Kidney (tissue), 13 donors: ENCODE measurements at regions not wholly inside any gene's neighbourhood (a gene's known extent, or its start where the extent isn't known, plus 50 kb on each side); places are given as distances from the start of the nearest gene placed in this dataset.
A peak's percentile ranks its signal among the peaks of the same experiment; 100 is the strongest.

Experiments
- DNase-seq, 5 donors: peaks; one replicate each; pipeline ENCODE4 v3.0.0-alpha.2; 2013 to 2020
- FAIRE-seq: peaks from 2 replicates; lab custom pipeline; 2012; peaks lifted over from hg19 to GRCh38; lab: Jason Lieb, UNC
- H3K27ac ChIP-seq, 2 donors: one replicate each; pipeline ENCODE4 v1.7.0; 2013; ENCODE audit warnings: low read depth in 2 of 2, low read length in 2 of 2, inconsistent platforms in 1 of 2
- H3K27me3 ChIP-seq: one replicate; pipeline ENCODE4 v1.7.1; 2013; ENCODE audit warnings: low read length, inconsistent platforms; ENCODE audit not compliant: control insufficient read depth, insufficient read depth
- H3K36me3 ChIP-seq, 3 donors: one replicate each; pipeline versions ENCODE4 v1.7.0 to v1.7.1; 2013; ENCODE audit warnings: low read length in 3 of 3, control low read depth in 1 of 3, inconsistent platforms in 1 of 3; ENCODE audit not compliant: insufficient read depth in 3 of 3, control insufficient read depth in 2 of 3
- H3K4me1 ChIP-seq, 3 donors: one replicate each; pipeline versions ENCODE4 v1.7.0 to v1.7.1; 2013; ENCODE audit warnings: low read length in 3 of 3, inconsistent platforms in 1 of 3, low read depth in 1 of 3; ENCODE audit not compliant: control insufficient read depth in 2 of 3, insufficient read depth in 2 of 3
- H3K4me3 ChIP-seq, 3 donors: one replicate each; pipeline versions ENCODE4 v1.7.0 to v1.8.1; 2013; ENCODE audit warnings: low read length in 3 of 3, control low read depth in 1 of 3, inconsistent platforms in 1 of 3
- H3K9ac ChIP-seq, 3 donors: one replicate each; pipeline versions ENCODE4 v1.7.0 to v1.7.1; 2013; ENCODE audit warnings: low read length in 3 of 3, control low read depth in 1 of 3, inconsistent platforms in 1 of 3
- H3K9me3 ChIP-seq, 3 donors: one replicate each; pipeline versions ENCODE4 v1.7.0 to v1.7.1; 2013; ENCODE audit warnings: low read length in 3 of 3, control low read depth in 1 of 3, inconsistent platforms in 1 of 3; ENCODE audit not compliant: control insufficient read depth in 2 of 3, insufficient read depth in 1 of 3
- intact Hi-C: fragments of 100-400 bp; cut with DNase I; formaldehyde crosslinking; loops from one replicate; pipeline ENCODE4 v1.11.1; 2022
- TF ChIP-seq, protein P1 (sequence below): IDR thresholded peaks from 3 replicates; pipeline ENCODE4 v1.5.1; 2012; ENCODE audit warnings: mild to moderate bottlenecking, moderate library complexity, borderline replicate concordance; ENCODE audit not compliant: insufficient read depth; ENCODE audit errors: extremely low read depth
- donor health status: control.
- donor health status: control.
- donor health status: control.
- donor health status: control.
- donor health status: control.
- donor health status: DM: yes; HTN: yes; CAD: no.
- donor health status: Normal renal cell carcinoma (clear cell type).

DNA sequence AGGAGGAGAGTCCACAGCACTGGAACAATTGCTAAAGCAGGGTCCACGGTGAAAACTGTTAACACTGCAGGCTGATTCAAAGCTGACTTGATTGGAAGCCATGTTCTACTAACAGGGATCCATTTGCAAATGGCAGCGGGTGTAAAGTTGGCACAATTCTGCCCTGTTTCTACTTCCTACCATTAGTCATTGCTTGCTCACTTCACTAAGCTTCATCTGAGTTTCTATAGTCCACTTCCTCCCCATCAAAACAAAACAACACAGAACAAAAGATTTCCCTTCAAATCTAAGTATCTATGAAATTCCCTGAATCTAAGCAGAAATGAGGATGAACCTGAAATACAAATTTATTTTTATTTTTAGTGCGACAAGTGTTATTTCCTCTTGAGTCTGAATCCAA is 187.4 kb upstream of the SOX11 start:
- Histone ChIP-seq H3K4me3 (no peak overlapping the region), H3K36me3 (no peaks in the 10 kb centered on the region), H3K9me3 (peaks cover 0 to 2% (median 0%) of the 10 kb centered on the region in 3 donors), H3K4me1 (no peaks in the 10 kb centered on the region), H3K27me3 (no peaks in the 10 kb centered on the region), H3K27ac (no peak overlapping the region), H3K9ac (no peak overlapping the region)
- TF ChIP-seq, protein P1, sequence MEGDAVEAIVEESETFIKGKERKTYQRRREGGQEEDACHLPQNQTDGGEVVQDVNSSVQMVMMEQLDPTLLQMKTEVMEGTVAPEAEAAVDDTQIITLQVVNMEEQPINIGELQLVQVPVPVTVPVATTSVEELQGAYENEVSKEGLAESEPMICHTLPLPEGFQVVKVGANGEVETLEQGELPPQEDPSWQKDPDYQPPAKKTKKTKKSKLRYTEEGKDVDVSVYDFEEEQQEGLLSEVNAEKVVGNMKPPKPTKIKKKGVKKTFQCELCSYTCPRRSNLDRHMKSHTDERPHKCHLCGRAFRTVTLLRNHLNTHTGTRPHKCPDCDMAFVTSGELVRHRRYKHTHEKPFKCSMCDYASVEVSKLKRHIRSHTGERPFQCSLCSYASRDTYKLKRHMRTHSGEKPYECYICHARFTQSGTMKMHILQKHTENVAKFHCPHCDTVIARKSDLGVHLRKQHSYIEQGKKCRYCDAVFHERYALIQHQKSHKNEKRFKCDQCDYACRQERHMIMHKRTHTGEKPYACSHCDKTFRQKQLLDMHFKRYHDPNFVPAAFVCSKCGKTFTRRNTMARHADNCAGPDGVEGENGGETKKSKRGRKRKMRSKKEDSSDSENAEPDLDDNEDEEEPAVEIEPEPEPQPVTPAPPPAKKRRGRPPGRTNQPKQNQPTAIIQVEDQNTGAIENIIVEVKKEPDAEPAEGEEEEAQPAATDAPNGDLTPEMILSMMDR, result no peak
- DNase-seq (no peak), FAIRE-seq (no peak)
- intact Hi-C loops, result no loop called here

GRCh38 chr2:5507367-5507766 is 184.8 kb upstream of the SOX11 start:
- Histone ChIP-seq H3K4me1 (no peaks in the 10 kb centered on the region), H3K27me3 (no peaks in the 10 kb centered on the region), H3K9me3 (peaks cover 0 to 2% (median 0%) of the 10 kb centered on the region in 3 donors), H3K27ac (no peak overlapping the region), H3K4me3 (no peak overlapping the region), H3K9ac (no peak overlapping the region), H3K36me3 (no peaks in the 10 kb centered on the region)
- FAIRE-seq (no peak), DNase-seq (peak in 3 of 5 donors; percentile 46 to 50 (median 47))
- intact Hi-C loops, result no loop called here
- TF ChIP-seq, protein P1, result no peak

DNA sequence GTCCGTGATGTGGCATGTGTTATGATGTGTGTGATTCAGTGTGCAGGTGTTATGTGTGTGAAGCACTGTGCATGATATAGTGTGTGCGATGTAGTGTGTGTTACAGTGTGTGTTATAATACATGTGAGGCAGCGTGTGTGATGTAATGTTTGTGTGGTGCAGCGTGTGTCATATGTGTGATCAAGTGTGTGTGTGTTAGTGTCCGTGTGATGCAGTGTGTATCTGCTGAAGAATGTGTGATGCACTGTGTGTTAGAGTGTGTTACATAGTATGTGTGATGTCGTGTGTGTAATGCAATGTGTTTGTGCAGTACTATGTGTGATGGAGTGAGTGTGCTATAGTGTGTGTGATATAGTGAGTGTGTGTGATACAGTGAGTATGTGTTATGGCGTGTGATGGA is 182.8 kb upstream of the SOX11 start:
- no peaks in the 10 kb centered on the region for H3K4me1 ChIP-seq
- FAIRE-seq (no peak), DNase-seq (no peak)
- peaks cover 0 to 2% (median 0%) of the 10 kb centered on the region in 3 donors for H3K9me3 ChIP-seq
- intact Hi-C loops, result no loop called here
- H3K4me3 ChIP-seq, result no peak overlapping the region
- H3K27ac ChIP-seq, result no peak overlapping the region
- no peaks in the 10 kb centered on the region for H3K36me3 ChIP-seq
- TF ChIP-seq, protein P1, result no peak
- H3K27me3 ChIP-seq, result no peaks in the 10 kb centered on the region
- no peak overlapping the region for H3K9ac ChIP-seq

DNA sequence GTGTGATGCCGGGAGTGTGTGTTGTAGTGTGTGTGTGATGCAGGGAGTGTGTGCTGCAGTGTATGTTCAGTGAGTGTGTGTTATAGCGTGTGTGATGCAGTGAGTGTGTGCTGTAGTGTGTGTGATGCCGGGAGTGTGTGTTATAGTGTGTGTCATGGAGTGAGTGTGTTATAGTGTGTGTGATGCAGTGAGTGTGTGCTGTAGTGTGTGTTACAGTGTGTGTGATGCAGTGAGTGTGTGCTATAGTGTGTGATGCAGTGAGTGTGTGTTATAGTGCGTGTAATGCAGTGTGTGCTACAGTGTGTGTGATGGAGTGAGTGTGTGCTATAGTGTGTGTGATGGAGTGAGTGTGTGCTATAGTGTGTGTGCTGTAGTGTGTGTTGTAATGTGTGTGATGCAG is 182.1 kb upstream of the SOX11 start:
- intact Hi-C loops, result no loop called here
- Histone ChIP-seq H3K4me3 (no peak overlapping the region), H3K9me3 (peaks cover 0 to 2% (median 0%) of the 10 kb centered on the region in 3 donors), H3K36me3 (no peaks in the 10 kb centered on the region), H3K4me1 (no peaks in the 10 kb centered on the region), H3K27me3 (no peaks in the 10 kb centered on the region), H3K27ac (no peak overlapping the region), H3K9ac (no peak overlapping the region)
- DNase-seq (no peak), FAIRE-seq (no peak)
- TF ChIP-seq, protein P1, result no peak
